ENCODE measurements at regions not wholly inside any gene's neighbourhood (a gene's known extent, or its start where the extent isn't known, plus 50 kb on each side); places are given as distances from the start of the nearest gene placed in this dataset.

- TF ChIP-seq U2AF2 (IDR thresholded peaks at IDR 0.05; ENCODE audit: low read depth, low read length) (no peak), GATAD1 (CRISPR knock-in tag; IDR thresholded peaks at IDR 0.05) (no peak)
Observed at GRCh38 chr4:108272986-108273385, 104.3 kb upstream of the LEF1 start (continued).

GRCh38 chr4:108272561-108272960 lies 103.8 kb upstream of the LEF1 start:
- FAIRE-seq (no peak), ATAC-seq (no peak), DNase-seq (ENCODE audit: low spot score) (no peak)
- no peak overlapping the region for H3K4me2 ChIP-seq (ENCODE audit: low read depth, low read length)
- H3K27ac ChIP-seq (ENCODE audit: extremely low read length, insufficient read depth, low read length), result no peak overlapping the region
- no peaks in the 10 kb centered on the region for H3K79me2 ChIP-seq (ENCODE audit: insufficient read depth, low read length)
- ChIA-PET POLR2A (no interaction called here), CTCF (ENCODE audit: low intra/inter-chr PET ratio, low total read pairs) (no interaction called here)
- in situ Hi-C loops (cut with HindIII; ENCODE audit: extremely low pct_ligation_motif_present, low pct_unique_long_range_greater_than_20kb), result no loop called here
- no peaks in the 10 kb centered on the region for H3K4me1 ChIP-seq (ENCODE audit: insufficient read depth, low read length)
- no peak overlapping the region for H3K4me3 ChIP-seq (replicated peaks in 1 of 3; ENCODE audit: insufficient read depth in 1 of 3, low read depth in 2 of 3, low read length in 3 of 3)
- H4K20me1 ChIP-seq (ENCODE audit: insufficient read depth, low read length), result no peaks in the 10 kb centered on the region
- intact Hi-C loops (cut with micrococcal nuclease; ENCODE audit: unreplicated experiment), result no loop called here
- H2AFZ ChIP-seq (ENCODE audit: low read length), result no peak overlapping the region
- BruUV-seq (replicated peaks), result no TSS peak
- TF ChIP-seq ZNF766 (CRISPR knock-in tag; IDR thresholded peaks at IDR 0.05; ENCODE audit: borderline replicate concordance), result no peak
- TF ChIP-seq MZF1 (CRISPR knock-in tag; IDR thresholded peaks at IDR 0.05; ENCODE audit: borderline replicate concordance), result no peak
- no peak for TF ChIP-seq ATM (IDR thresholded peaks at IDR 0.05; ENCODE audit: borderline replicate concordance)
- no peak for TF ChIP-seq SNAI1 (CRISPR knock-in tag; IDR thresholded peaks at IDR 0.05; ENCODE audit: borderline replicate concordance)
- no peak for TF ChIP-seq FOXP4 (CRISPR knock-in tag; IDR thresholded peaks at IDR 0.05)
- TF ChIP-seq ZIK1 (CRISPR knock-in tag; IDR thresholded peaks at IDR 0.05; ENCODE audit: borderline replicate concordance, low read depth), result no peak
- TF ChIP-seq HDAC2 (CRISPR knock-in tag; IDR thresholded peaks at IDR 0.05), result no peak
- no peak for TF ChIP-seq RFX1 (IDR thresholded peaks at IDR 0.05)
- no peak for TF ChIP-seq ZBTB46 (CRISPR knock-in tag; IDR thresholded peaks at IDR 0.05; ENCODE audit: borderline replicate concordance)
- TF ChIP-seq SP140L (CRISPR knock-in tag; IDR thresholded peaks at IDR 0.05; ENCODE audit: borderline replicate concordance), result no peak
- no peak for TF ChIP-seq HNF4G (IDR thresholded peaks at IDR 0.05; ENCODE audit: borderline replicate concordance, low read depth, low read length)
- TF ChIP-seq HNF4G (CRISPR knock-in tag; IDR thresholded peaks at IDR 0.05; ENCODE audit: borderline replicate concordance, low read depth), result no peak
- TF ChIP-seq ZNF577 (CRISPR knock-in tag; IDR thresholded peaks at IDR 0.05; ENCODE audit: borderline replicate concordance, low read depth), result no peak
- no peak for TF ChIP-seq CBFB (CRISPR knock-in tag; IDR thresholded peaks at IDR 0.05)
- TF ChIP-seq NFAT5 (CRISPR knock-in tag; IDR thresholded peaks at IDR 0.05), result no peak
- 5% methylated on average over 2 of the region's 2 CpGs for WGBS (ENCODE audit: low lambda C conversion rate)
- H3K36me3 ChIP-seq (replicated peaks in 1 of 2; ENCODE audit: control insufficient read depth in 1 of 2, insufficient read depth in 2 of 2, low read length in 2 of 2), result no peaks in the 10 kb centered on the region
- H3K27me3 ChIP-seq (ENCODE audit: control insufficient read depth in 1 of 2, insufficient read depth in 2 of 2, low read length in 2 of 2), result no peaks in the 10 kb centered on the region; a peak in 1 of 5 replicates
- no peak overlapping the region for H3K9ac ChIP-seq (ENCODE audit: insufficient read depth, low read depth, low read length)
- H3K9me3 ChIP-seq (ENCODE audit: low read length), result no peaks in the 10 kb centered on the region
